ENCODE measurements at regions not wholly inside any gene's neighbourhood (a gene's known extent, or its start where the extent isn't known, plus 50 kb on each side); places are given as distances from the start of the nearest gene placed in this dataset.
A peak's percentile ranks its signal among the peaks of the same experiment; 100 is the strongest.

DNA sequence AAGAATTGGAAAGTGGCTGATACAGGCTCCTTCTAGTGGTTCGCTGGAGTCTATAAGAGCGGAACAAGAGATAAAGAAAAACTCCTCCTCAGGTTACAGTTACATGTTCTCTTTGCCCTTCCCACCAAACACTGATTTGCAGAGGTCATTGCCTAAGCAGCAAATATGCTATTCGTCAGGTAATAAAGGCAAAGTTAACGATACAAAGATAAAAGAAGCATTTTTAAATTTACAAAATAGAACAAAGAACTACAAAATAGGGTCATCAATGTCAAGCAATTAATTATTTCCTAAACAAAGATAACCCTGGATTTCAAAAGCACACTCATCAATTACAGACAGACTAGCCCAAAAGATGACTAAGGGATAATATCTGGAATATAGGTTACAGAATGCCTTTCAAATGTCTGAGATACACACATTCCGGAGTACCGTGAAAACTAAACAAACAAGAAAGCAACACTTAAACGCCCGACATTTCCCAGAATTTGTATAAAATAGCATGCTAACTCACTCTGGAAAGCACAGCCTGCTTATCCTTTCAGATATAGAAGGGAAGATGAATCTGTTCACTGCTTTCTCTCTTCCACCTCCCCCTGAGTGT, 186.4 kb downstream of the MREG start (continued):
- TF ChIP-seq TBX3 (IDR thresholded peaks at IDR 0.05; ENCODE audit: borderline replicate concordance) (peak; percentile 31; the same call in 1 of the 2 replicates), PRMT3 (CRISPR knock-in tag; IDR thresholded peaks at IDR 0.05; ENCODE audit: borderline replicate concordance, low read depth) (no peak), NBN (conservative IDR thresholded peaks at IDR 0.05) (no peak), SALL1 (CRISPR knock-in tag; IDR thresholded peaks at IDR 0.05) (peak; percentile 10; the same call in 1 of the 2 replicates), RFX5 (IDR thresholded peaks at IDR 0.05; ENCODE audit: low read depth, low read length) (no peak), ZNF24 (IDR thresholded peaks at IDR 0.05) (no peak), NR1H2 (CRISPR knock-in tag; IDR thresholded peaks at IDR 0.05; ENCODE audit: borderline replicate concordance, low read depth) (no peak), HDAC1 (CRISPR knock-in tag; IDR thresholded peaks at IDR 0.05) (0 out of 2 replicates have a peak, but pooled peaks have one; percentile 14), SOX6 (IDR thresholded peaks at IDR 0.05) (no peak), SOX6 (CRISPR knock-in tag; IDR thresholded peaks at IDR 0.05) (peak; percentile 68), HMG20B (CRISPR knock-in tag; conservative IDR thresholded peaks at IDR 0.05) (peak; percentile 85; the same call in 1 of the 2 replicates), SAP130 (CRISPR knock-in tag; IDR thresholded peaks at IDR 0.05; ENCODE audit: low read depth) (peak; percentile 8; the same call in 1 of the 2 replicates), GABPA (IDR thresholded peaks at IDR 0.05; ENCODE audit: low read depth, low read length) (no peak), GABPA (CRISPR knock-in tag; IDR thresholded peaks at IDR 0.05; ENCODE audit: low read depth) (peak; percentile 40), NR2F6 (IDR thresholded peaks at IDR 0.05) (peak; percentile 83), NR2F6 (CRISPR knock-in tag; IDR thresholded peaks at IDR 0.05) (no peak), CEBPG (CRISPR knock-in tag; IDR thresholded peaks at IDR 0.05) (peak; percentile 63; the same call in 1 of the 2 replicates), TCF7L2 (IDR thresholded peaks at IDR 0.05; ENCODE audit: low read depth, low read length) (no peak)
- TF ChIP-seq, protein P1, sequence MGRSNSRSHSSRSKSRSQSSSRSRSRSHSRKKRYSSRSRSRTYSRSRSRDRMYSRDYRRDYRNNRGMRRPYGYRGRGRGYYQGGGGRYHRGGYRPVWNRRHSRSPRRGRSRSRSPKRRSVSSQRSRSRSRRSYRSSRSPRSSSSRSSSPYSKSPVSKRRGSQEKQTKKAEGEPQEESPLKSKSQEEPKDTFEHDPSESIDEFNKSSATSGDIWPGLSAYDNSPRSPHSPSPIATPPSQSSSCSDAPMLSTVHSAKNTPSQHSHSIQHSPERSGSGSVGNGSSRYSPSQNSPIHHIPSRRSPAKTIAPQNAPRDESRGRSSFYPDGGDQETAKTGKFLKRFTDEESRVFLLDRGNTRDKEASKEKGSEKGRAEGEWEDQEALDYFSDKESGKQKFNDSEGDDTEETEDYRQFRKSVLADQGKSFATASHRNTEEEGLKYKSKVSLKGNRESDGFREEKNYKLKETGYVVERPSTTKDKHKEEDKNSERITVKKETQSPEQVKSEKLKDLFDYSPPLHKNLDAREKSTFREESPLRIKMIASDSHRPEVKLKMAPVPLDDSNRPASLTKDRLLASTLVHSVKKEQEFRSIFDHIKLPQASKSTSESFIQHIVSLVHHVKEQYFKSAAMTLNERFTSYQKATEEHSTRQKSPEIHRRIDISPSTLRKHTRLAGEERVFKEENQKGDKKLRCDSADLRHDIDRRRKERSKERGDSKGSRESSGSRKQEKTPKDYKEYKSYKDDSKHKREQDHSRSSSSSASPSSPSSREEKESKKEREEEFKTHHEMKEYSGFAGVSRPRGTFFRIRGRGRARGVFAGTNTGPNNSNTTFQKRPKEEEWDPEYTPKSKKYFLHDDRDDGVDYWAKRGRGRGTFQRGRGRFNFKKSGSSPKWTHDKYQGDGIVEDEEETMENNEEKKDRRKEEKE (IDR thresholded peaks at IDR 0.05) = no peak
- TF ChIP-seq, protein P2, sequence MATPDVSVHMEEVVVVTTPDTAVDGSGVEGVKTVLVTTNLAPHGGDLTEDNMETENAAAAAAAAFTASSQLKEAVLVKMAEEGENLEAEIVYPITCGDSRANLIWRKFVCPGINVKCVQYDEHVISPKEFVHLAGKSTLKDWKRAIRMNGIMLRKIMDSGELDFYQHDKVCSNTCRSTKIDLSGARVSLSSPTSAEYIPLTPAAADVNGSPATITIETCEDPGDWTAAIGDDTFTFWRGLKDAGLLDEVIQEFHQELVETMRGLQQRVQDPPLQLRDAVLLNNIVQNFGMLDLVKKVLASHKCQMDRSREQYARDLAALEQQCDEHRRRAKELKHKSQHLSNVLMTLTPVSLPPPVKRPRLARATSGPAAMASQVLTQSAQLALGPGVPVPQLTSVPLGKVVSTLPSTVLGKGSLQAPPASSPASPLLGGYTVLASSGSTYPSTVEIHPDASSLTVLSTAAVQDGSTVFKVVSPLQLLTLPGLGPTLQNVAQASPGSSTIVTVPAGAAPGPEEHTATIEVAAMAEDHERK (CRISPR knock-in tag; IDR thresholded peaks at IDR 0.05; ENCODE audit: low read depth) = peak; percentile 14; the same call in 1 of the 2 replicates
- TF ChIP-seq, protein P3, sequence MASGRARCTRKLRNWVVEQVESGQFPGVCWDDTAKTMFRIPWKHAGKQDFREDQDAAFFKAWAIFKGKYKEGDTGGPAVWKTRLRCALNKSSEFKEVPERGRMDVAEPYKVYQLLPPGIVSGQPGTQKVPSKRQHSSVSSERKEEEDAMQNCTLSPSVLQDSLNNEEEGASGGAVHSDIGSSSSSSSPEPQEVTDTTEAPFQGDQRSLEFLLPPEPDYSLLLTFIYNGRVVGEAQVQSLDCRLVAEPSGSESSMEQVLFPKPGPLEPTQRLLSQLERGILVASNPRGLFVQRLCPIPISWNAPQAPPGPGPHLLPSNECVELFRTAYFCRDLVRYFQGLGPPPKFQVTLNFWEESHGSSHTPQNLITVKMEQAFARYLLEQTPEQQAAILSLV (CRISPR knock-in tag; IDR thresholded peaks at IDR 0.05; ENCODE audit: borderline replicate concordance) = no peak

All from HepG2 (cell line).